CD4-positive, alpha-beta T cell (primary cell): ENCODE measurements at regions not wholly inside any gene's neighbourhood (a gene's known extent, or its start where the extent isn't known, plus 50 kb on each side); places are given as distances from the start of the nearest gene placed in this dataset.

Source experiments
- ATAC-seq: fragments of 200-7000 bp; cut with Tn5 transposase; one replicate; pipeline ENCODE4 v1.10.0; 2022; ENCODE audit warnings: mild to moderate bottlenecking; ENCODE audit not compliant: poor library complexity
- CTCF ChIA-PET: fragments of 350-600 bp; sonication (Branson Sonifier 250); formaldehyde crosslinking; loops from one replicate; lab custom pipeline; 2021; ENCODE audit warnings: antibody characterized with exemption, inconsistent platforms; lab: Charles Lee
- POLR2A ChIA-PET: fragments of 350-600 bp; sonication (Branson Sonifier 250); formaldehyde crosslinking; loops from one replicate; lab custom pipeline; 2021; ENCODE audit warnings: antibody characterized with exemption, inconsistent platforms; lab: Charles Lee
- DNase-seq, 14 experiments: peaks; one replicate each; pipeline ENCODE4 v3.0.0-alpha.2; 2013 to 2020; ENCODE audit warnings: mixed read lengths in 2 of 14
- H3K27ac ChIP-seq, 2 donors: one replicate each; pipeline versions ENCODE4 v1.5.1 to v1.7.0; 2013; ENCODE audit warnings: low read length in 2 of 2, low read depth in 1 of 2, mild to moderate bottlenecking in 1 of 2
- H3K27me3 ChIP-seq, 2 experiments: 1 replicate in 1 of 2; 2 replicates in 1 of 2; pipeline versions ENCODE4 v1.6.1 to v1.7.0; 2013; ENCODE audit warnings: low read length in 2 of 2, control low read depth in 1 of 2, mild to moderate bottlenecking in 1 of 2, moderate library complexity in 1 of 2; ENCODE audit not compliant: insufficient read depth in 2 of 2, control insufficient read depth in 1 of 2
- H3K36me3 ChIP-seq: one replicate; pipeline ENCODE4 v1.6.1; 2013; ENCODE audit warnings: low read length, control low read depth; ENCODE audit not compliant: insufficient read depth
- H3K4me1 ChIP-seq: one replicate; pipeline ENCODE4 v1.6.1; 2013; ENCODE audit warnings: low read length, control low read depth; ENCODE audit not compliant: insufficient read depth
- H3K4me3 ChIP-seq: one replicate; pipeline ENCODE4 v1.5.1; 2013; ENCODE audit warnings: mild to moderate bottlenecking, low read length, moderate library complexity
- H3K9me3 ChIP-seq, 2 experiments: 1 replicate in 1 of 2; 2 replicates in 1 of 2; pipeline versions ENCODE4 v1.6.1 to v1.7.0; 2013; ENCODE audit warnings: low read length in 2 of 2, mild to moderate bottlenecking in 2 of 2, control low read depth in 1 of 2, moderate library complexity in 1 of 2; ENCODE audit not compliant: control insufficient read depth in 1 of 2, insufficient read depth in 1 of 2
- H3K27ac Mint-ChIP-seq: one replicate; pipeline ENCODE4 v1.8.0; 2020; ENCODE audit warnings: mixed read lengths
- H3K27me3 Mint-ChIP-seq: one replicate; pipeline ENCODE4 v1.8.0; 2021; ENCODE audit warnings: mixed read lengths
- H3K36me3 Mint-ChIP-seq: one replicate; pipeline ENCODE4 v1.8.0; 2021; ENCODE audit warnings: low read depth, mixed read lengths
- H3K4me1 Mint-ChIP-seq: one replicate; pipeline ENCODE4 v1.8.0; 2021; ENCODE audit warnings: low read depth, mixed read lengths
- H3K4me3 Mint-ChIP-seq: one replicate; pipeline ENCODE4 v1.8.0; 2020; ENCODE audit warnings: mild to moderate bottlenecking, mixed read lengths
- H3K9me3 Mint-ChIP-seq: one replicate; pipeline ENCODE4 v1.8.0; 2020; ENCODE audit warnings: mixed read lengths
- CTCF ChIP-seq: fragments of 200-600 bp; IDR thresholded peaks from one replicate; pipeline ENCODE4 v1.8.0; 2022; ENCODE audit warnings: antibody characterized with exemption, mild to moderate bottlenecking
- intact Hi-C, 2 experiments: fragments of 100-400 bp; cut with DNase I in 1 of 2; cut with micrococcal nuclease in 1 of 2; formaldehyde crosslinking; loops; one replicate each; pipeline versions ENCODE4 v1.15.1 to v1.9.0; 2023 to 2025; cut with DNase I, micrococcal nuclease

- ChIA-PET CTCF (interaction anchor here (0.5 to 1.2 kb wide), 2 partner anchors 58 to 88 kb away, joined by 3 read pairs; no protein-coding TSS in a partner anchor), POLR2A (no interaction called here)
- Mint-ChIP-seq H3K9me3 (no peaks in the 10 kb centered on the region), H3K27me3 (no peaks in the 10 kb centered on the region), H3K36me3 (peaks cover 6% of the 10 kb centered on the region), H3K4me3 (no peak overlapping the region), H3K4me1 (no peaks in the 10 kb centered on the region), H3K27ac (no peak overlapping the region)
- H3K27ac ChIP-seq: no peak overlapping the region
- no peak overlapping the region for H3K4me3 ChIP-seq
- peaks cover 11% of the 10 kb centered on the region for H3K36me3 ChIP-seq
- H3K4me1 ChIP-seq: no peaks in the 10 kb centered on the region
- no peak for TF ChIP-seq CTCF
- H3K9me3 ChIP-seq: no peaks in the 10 kb centered on the region
- no peaks in the 10 kb centered on the region for H3K27me3 ChIP-seq
- DNase-seq (no peak), ATAC-seq (no peak)
- intact Hi-C loops: no loop called here
Observed at GRCh38 chr22:46094676-46095075, 55.6 kb upstream of the PPARA start.

- ChIA-PET CTCF (no interaction called here), POLR2A (no interaction called here)
- H3K27me3 ChIP-seq: no peaks in the 10 kb centered on the region
- intact Hi-C loops: no loop called here
- H3K27me3 Mint-ChIP-seq: no peaks in the 10 kb centered on the region
- H3K4me3 Mint-ChIP-seq: no peak overlapping the region
- ATAC-seq: no peak
- H3K9me3 ChIP-seq: no peaks in the 10 kb centered on the region
- no peak overlapping the region for H3K27ac ChIP-seq
- H3K4me1 ChIP-seq: no peaks in the 10 kb centered on the region
- DNase-seq: no peak
- no peaks in the 10 kb centered on the region for H3K9me3 Mint-ChIP-seq
- H3K36me3 Mint-ChIP-seq: no peaks in the 10 kb centered on the region
- H3K4me1 Mint-ChIP-seq: no peaks in the 10 kb centered on the region
- no peak for TF ChIP-seq CTCF
- H3K4me3 ChIP-seq: no peak overlapping the region
- H3K36me3 ChIP-seq: peaks cover 15% of the 10 kb centered on the region
- no peak overlapping the region for H3K27ac Mint-ChIP-seq
Observed at GRCh38 chr22:46096051-46096450, 54.3 kb upstream of the PPARA start.

- Mint-ChIP-seq H3K9me3 (no peaks in the 10 kb centered on the region), H3K4me3 (no peak overlapping the region), H3K4me1 (no peaks in the 10 kb centered on the region), H3K27ac (no peak overlapping the region), H3K36me3 (no peaks in the 10 kb centered on the region), H3K27me3 (no peaks in the 10 kb centered on the region)
- H3K4me3 ChIP-seq: no peak overlapping the region
- no peak for DNase-seq
- no peaks in the 10 kb centered on the region for H3K4me1 ChIP-seq
- intact Hi-C loops: no loop called here
- no peak overlapping the region for H3K27ac ChIP-seq
- H3K27me3 ChIP-seq: no peaks in the 10 kb centered on the region
- TF ChIP-seq CTCF: no peak
- peaks cover 18% of the 10 kb centered on the region for H3K36me3 ChIP-seq
- ChIA-PET CTCF (no interaction called here), POLR2A (no interaction called here)
- no peaks in the 10 kb centered on the region for H3K9me3 ChIP-seq
- no peak for ATAC-seq
Observed at GRCh38 chr22:46096706-46097230, 53.6 kb upstream of the PPARA start.
